ENCODE measurements at regions not wholly inside any gene's neighbourhood (a gene's known extent, or its start where the extent isn't known, plus 50 kb on each side); places are given as distances from the start of the nearest gene placed in this dataset.

DNA sequence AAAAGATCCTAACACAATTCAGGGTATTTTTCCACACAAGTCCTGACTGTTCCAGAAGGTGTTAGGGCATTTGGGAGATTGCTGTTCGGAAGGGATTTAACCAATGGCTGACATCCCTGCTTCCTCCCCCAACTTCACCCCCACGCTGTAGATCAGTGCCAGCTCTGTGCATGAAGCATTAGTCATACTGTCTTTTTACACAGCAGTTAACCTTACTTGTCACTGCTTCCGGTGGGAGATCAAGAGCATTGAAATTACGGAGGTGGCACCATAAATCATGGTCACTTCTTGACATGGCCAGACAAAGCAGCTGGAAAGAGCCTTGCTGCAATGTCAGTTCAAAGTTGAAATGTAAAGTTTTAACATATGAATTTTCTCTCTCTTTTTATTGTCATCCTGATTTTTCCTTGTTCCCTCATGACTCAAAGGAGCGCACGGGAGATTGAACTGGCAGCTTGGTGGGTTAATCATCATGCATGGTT lies 70.2 kb downstream of the HRH4 start:
- DNase-seq: no peak

DNA sequence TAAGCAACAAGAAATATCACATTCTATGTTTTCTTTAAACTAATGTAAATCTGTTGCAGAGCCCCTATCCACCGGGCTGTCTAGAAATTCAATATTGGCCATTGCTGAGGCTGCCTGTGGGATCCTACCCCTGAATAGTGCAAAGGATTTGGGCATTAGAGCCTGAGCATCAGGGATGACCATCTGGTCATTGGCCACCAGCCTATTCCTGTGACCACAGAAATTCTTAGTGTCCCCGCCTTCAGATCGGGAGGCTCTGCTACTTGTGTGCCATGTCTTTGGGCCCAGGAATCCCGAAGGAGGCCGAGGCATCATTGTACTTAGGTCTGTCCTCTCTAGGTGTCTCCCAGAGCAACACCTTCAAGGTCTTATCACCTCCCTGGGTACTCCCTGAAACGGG lies 73.8 kb downstream of the HRH4 start:
- no peak for DNase-seq

DNA sequence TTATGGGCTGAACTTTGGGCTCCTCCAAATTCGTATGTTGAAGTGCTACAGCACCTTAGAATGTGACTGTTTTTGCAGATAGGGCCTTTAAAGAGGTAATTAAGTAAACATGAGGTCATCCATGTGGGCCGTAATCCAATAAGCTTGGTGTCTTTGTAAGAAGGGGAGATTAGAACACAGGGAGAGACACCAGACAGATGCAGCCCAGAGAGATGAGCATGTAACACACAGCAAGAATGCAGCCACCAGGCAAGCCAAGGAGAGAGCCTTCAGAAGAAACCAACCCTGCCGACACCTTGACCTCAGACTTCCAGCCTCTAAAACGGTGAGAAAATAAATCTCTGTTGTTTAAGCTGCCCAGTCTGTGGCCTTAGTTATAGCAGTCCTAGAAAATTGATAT lies 74.3 kb downstream of the HRH4 start:
- DNase-seq: no peak

DNA sequence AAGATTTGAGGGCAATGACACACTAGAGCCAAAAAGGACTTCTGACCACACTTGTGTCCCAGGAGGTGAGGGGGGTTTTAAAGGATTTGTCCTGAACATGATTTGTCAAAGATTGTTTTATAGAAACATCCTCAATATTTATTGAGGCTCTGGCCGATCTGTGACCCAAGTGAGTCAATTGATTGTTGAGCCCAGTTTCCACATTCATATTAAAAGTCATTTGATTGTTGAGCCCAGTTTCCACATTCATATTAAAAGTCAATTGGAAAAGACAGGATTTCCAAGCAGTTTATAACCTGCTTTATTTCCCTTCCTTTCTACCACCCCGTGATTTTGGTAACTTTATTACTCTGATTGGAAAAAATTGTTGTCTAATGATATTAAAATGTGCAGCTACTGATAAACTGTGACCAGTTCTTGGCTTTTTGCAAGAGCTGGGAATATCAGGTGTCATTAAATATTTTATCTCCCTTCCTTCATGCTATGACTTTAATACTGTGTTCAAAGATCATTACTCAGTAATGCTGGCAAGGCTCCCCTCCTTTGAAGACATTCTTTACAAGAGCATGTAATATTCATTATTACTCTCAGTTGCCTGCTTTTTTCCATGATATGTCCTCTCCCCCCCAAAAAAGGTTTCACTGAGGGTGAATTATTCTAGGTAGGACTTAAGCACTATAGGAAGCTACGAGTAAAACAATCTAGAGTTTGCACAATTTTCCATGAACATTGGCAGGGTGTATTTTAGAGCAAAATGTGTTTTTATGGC lies 75.3 kb downstream of the HRH4 start:
- no peak for DNase-seq

DNA sequence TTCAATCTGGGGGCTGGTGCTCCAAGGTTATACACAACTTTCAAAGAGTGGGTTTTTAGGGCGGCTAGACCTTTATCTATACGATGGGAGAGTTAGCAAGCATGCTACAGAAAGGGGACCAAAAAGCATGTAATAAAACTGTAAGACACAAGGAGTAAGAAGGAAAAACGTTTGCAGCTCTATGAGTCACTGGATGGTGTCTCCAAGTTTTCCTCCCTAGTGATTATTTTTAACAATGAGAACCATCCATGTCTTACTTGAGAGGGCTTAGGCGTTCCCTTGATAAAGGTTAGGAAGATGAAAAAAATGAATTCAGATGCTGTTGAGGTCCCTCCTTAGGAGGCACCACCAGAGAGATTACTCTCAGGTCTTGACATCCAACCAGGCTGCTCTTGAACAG lies 75.9 kb downstream of the HRH4 start:
- no peak for DNase-seq

- DNase-seq: no peak
Observed at GRCh38 chr18:24536834-24537233, 76.4 kb downstream of the HRH4 start.

DNA sequence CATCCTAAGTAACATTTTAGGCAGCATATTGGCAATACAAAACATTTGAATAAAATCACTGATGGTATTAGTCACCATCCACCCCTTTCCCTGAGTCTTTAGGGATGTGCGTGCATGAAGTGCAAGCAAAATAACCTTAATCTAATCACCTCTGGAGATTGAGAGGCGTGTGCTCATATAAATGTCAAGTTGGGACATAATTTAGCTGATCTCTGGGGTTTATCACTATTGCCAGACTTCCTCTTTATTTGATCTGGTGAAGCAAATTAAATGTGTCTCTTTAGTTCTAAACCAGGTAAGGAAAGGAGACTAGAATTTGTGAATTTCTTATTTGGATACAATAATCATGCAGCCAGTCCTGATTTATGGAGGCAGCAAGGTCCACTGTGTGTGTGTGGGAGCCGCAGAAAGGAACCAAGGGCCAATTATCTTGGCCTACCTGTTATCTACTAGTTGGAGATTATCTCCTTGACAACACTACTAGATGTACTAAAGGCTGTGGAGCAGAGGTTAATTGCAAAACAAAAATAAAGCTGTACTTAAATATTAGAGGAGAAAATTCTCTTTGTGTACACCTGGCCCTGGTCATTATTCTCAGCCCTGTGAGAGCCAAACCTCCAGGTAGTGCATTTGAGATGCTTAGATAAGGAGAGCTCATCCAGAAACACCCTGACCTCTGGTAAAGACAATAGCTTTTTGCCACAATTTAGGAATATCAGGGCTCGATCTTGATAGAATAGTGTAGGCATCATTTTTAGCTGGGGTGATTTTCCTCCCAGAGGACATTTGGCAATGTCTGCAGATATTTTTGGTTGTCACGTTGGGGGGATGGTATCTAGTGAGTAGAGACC lies 78.2 kb downstream of the HRH4 start:
- DNase-seq: no peak

DNA sequence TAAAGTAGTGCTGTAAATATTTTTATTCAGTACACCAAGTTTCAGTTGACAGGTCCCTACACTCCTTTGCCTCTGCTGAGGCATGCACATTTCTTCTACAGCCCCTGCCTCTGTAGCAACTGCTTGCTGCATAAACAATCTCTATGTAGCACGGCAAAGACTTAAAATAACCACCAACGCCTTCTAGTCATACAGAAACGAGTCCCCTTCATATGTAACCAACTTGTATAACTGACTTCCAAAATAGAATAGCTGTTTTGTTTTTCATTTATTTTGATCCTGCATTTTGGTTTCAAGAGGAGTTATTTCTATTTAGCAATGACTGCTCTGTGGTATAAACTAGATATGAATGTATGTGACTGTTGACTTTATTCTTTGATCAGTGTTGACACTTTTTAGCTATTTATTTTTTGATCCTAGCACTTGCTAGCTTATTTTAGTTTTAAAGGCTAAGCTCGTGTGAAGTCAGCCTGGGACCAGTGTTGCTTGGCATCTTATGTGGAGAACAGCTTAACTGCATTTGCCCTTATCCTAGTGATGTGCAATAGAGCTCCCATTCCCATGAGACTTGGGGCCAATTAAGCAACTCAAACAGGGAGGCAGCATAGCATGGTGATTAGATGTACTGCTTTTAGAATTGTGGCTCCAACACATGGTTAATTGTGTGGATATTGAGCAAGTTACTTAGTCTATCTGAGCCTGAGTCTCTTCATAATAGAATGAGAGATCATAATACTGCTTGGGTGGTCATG lies 79.6 kb downstream of the HRH4 start:
- DNase-seq: no peak

GRCh38 chr18:24540896-24541295 lies 80.5 kb downstream of the HRH4 start:
- DNase-seq: no peak

DNA sequence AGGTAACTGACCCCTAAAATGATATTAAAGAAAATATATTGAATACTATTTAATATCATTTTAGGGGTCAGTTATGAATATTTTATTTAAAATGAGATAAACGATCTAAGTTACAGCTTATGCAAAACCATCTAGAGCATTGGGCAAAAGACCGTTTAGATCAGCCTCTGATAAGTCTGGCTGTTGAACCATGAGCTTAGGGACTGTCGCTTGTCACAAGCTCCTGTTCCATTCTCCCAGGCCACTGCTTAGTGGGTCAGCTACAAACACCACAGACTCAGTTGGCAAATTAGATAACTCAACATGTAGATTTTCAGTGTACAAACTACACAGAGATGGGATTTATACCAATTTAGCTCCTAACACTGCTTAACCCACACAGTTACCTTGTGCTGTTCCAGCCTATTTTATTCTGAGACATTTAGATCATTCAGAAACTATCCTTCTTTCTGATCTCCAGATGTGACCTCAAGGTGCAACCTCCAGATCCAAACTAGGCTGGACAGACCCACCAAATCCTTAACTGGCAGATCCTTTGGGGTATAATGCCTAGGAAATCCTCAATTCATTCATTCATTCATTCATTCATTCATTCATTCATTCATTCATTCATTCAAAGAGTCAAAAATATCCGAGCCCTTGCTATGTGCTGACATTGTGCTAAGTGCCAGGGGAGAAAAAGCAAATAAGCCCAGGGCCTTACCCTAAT lies 82.8 kb downstream of the HRH4 start:
- no peak for DNase-seq

- no peak for DNase-seq
Observed at GRCh38 chr18:24543795-24544498, 83.5 kb downstream of the HRH4 start.

GRCh38 chr18:24544949-24545348 lies 84.5 kb downstream of the HRH4 start:
- no peak for DNase-seq

DNA sequence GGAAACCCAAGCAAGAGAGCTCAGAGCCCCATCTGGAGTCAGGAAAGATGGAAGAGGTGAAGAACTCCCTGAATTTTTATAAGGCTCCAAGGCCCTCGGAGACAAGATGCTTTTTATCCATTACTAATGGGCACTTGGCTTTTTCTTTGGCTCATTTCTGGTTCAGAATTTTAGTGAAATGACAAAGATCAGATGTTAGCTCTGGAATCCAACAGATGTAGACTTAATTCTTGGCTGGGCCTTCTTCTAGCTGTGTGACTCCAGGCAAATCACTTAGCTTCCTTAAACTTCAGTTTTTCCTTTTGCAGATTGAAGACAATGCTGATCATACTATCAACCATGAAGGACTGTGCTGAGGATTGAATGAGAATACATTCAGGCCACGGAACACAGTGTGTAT lies 85.2 kb downstream of the HRH4 start:
- DNase-seq: no peak

DNA sequence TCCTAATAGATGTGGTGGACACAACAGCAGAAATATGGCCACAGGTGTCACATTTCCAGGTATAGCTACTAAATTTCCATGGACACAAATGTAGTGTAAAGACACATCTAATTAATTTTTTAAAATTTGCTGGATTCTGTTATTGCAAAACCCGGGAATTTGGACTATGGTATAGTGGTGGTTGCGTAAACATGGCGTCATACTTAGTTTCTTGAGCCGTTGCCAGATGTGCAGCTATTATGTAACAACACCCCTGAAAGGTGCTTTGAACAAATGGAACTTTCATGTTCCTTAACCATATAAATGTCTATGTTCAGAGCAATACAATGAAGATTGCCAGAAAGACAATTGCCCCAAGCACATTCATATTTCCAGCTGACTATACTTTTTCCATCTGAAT lies 85.9 kb downstream of the HRH4 start:
- no peak for DNase-seq

GRCh38 chr18:24548583-24548982 lies 88.1 kb downstream of the HRH4 start:
- no peak for DNase-seq

- DNase-seq: no peak
Observed at GRCh38 chr18:24552218-24552617, 91.8 kb downstream of the HRH4 start.

- no peak for DNase-seq
Observed at GRCh38 chr18:24553571-24554285, 93.3 kb downstream of the HRH4 start.

DNA sequence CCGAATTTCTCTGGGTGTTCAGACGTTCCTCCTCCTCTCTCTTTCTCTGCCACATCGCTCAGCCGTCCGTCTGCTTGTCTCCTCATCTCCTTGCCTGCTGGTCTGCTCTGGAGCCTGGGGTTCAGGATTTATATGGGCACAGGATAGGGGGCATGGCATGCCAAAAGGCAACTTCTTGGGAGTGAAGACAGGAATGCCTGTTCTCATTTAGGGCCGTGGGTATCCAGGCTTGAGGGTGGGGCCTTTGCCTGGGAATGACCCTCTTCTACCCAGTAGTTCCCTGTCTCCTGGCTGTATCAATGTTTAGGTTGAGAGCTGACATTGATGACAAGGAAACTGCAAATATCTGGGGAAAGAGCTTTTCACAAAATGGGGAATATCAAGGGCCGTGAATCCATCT lies 98.0 kb downstream of the HRH4 start:
- DNase-seq: no peak

GRCh38 chr18:24559526-24559925 lies 99.1 kb downstream of the HRH4 start:
- no peak for DNase-seq

- no peak for DNase-seq
Observed at GRCh38 chr18:24560511-24560981, 100.1 kb downstream of the HRH4 start.

DNA sequence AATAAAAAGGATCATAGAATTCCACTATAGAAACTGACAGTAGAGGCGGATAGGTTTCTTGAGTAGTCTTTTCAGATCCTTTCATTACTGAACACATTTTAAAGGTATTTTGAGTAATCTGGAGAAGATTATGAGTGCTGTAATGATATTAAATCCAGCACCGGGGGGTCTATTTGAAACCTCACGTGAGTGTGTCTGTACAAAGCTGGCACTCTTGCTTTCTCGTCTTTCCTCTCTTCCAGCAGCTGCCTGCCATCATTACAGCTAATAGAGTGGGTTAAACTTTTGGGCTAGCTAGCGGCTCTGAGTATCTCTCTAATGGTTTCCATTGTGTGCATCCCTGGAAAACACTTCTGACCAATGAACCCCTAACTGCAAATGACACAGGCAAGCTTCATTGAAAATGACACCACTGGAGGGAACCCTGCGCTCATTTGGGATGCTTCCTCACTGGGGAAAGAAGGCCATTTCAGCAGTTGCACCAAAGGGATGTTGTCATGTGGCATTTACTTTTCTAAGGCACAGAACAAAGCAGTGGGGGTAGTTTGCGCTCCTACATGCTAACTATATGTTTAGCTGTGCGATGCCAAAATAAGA lies 101.0 kb downstream of the HRH4 start:
- no peak for DNase-seq
